Neural cell (in vitro differentiated cells): ENCODE measurements at regions not wholly inside any gene's neighbourhood (a gene's known extent, or its start where the extent isn't known, plus 50 kb on each side); places are given as distances from the start of the nearest gene placed in this dataset.

Experiments
- EP300 ChIP-seq: fragments of 450-650 bp; conservative IDR thresholded peaks from 2 replicates; pipeline ENCODE4 v1.6.1; 2014; ENCODE audit warnings: antibody characterized with exemption, mild to moderate bottlenecking, moderate library complexity; ENCODE audit not compliant: poor library complexity, severe bottlenecking
- EZH2 ChIP-seq: fragments of 200-600, 300-800 bp; shearing (Covaris generic), sonication (generic); IDR thresholded peaks from 2 replicates; pipeline ENCODE4 v1.6.1; 2014; ENCODE audit warnings: antibody characterized with exemption, low read length, borderline replicate concordance, mild to moderate bottlenecking; ENCODE audit not compliant: insufficient read depth, poor library complexity, severe bottlenecking
- RAD21 ChIP-seq: fragments of 450-650 bp; conservative IDR thresholded peaks from 2 replicates; pipeline ENCODE4 v1.6.1; 2014; ENCODE audit warnings: antibody characterized with exemption, mild to moderate bottlenecking, moderate library complexity
- TAF1 ChIP-seq: IDR thresholded peaks from 2 replicates; pipeline ENCODE4 v1.6.1; 2012; ENCODE audit warnings: low read depth
- TF ChIP-seq, protein P1 (sequence below): fragments of 450-650 bp; IDR thresholded peaks from 2 replicates; pipeline ENCODE4 v1.5.1; 2014; ENCODE audit warnings: antibody characterized with exemption, mild to moderate bottlenecking, moderate library complexity; ENCODE audit not compliant: poor library complexity, severe bottlenecking

DNA sequence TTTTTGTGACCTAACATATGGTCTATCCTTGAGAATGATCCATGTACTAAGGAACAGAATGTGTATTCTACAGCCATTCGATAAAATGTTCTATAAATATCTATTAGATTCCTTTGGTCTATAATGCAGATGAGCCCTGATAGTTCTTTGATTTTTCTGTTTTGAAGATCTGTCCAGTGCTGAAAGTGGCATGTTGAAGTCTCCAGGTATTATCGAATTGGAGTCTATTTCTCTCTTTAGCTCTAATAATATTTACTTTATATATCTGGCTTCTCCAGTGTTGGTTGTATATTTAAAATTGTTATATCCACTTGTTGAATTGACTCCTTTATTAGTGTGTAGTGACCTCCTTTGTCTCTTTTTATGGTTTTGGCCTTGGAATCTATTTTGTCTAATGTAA is 377.9 kb downstream of the ARL6IP6 start:
- TF ChIP-seq, protein P1, sequence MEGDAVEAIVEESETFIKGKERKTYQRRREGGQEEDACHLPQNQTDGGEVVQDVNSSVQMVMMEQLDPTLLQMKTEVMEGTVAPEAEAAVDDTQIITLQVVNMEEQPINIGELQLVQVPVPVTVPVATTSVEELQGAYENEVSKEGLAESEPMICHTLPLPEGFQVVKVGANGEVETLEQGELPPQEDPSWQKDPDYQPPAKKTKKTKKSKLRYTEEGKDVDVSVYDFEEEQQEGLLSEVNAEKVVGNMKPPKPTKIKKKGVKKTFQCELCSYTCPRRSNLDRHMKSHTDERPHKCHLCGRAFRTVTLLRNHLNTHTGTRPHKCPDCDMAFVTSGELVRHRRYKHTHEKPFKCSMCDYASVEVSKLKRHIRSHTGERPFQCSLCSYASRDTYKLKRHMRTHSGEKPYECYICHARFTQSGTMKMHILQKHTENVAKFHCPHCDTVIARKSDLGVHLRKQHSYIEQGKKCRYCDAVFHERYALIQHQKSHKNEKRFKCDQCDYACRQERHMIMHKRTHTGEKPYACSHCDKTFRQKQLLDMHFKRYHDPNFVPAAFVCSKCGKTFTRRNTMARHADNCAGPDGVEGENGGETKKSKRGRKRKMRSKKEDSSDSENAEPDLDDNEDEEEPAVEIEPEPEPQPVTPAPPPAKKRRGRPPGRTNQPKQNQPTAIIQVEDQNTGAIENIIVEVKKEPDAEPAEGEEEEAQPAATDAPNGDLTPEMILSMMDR, result no peak
- TF ChIP-seq EP300 (no peak), TAF1 (no peak), EZH2 (no peak), RAD21 (no peak)
